ENCODE measurements at regions not wholly inside any gene's neighbourhood (a gene's known extent, or its start where the extent isn't known, plus 50 kb on each side); places are given as distances from the start of the nearest gene placed in this dataset.

- ATAC-seq (no peak), DNase-seq (ENCODE audit: low spot score) (no peak)
- Histone ChIP-seq H3K4me1 (ENCODE audit: insufficient read depth) (no peaks in the 10 kb centered on the region), H3K36me3 (ENCODE audit: insufficient read depth) (no peaks in the 10 kb centered on the region; the same call in 1 of the 2 replicates), H3K9me2 (ENCODE audit: insufficient read depth) (no peaks in the 10 kb centered on the region), H3F3A (replicated peaks; ENCODE audit: low read depth) (no peaks in the 10 kb centered on the region), H2AFZ (no peak overlapping the region), H4K20me1 (replicated peaks; ENCODE audit: insufficient read depth) (no peaks in the 10 kb centered on the region), H3K27me3 (ENCODE audit: insufficient read depth) (no peaks in the 10 kb centered on the region), H3K79me2 (replicated peaks; ENCODE audit: insufficient read depth) (no peaks in the 10 kb centered on the region), H3K27ac (ENCODE audit: low read depth) (no peak overlapping the region), H3K4me2 (no peak overlapping the region), H3K4me3 (no peak overlapping the region)
- peaks cover 14% of the 10 kb centered on the region; the same call in 2 of the 3 replicates for H3K9me3 Mint-ChIP-seq
- H3K4me3 Mint-ChIP-seq: no peak overlapping the region
- H3K36me3 Mint-ChIP-seq (ENCODE audit: low read depth): no peaks in the 10 kb centered on the region
- H3K4me1 Mint-ChIP-seq: no peaks in the 10 kb centered on the region
- no peak overlapping the region for H3K27ac Mint-ChIP-seq
- no peaks in the 10 kb centered on the region for H3K27me3 Mint-ChIP-seq (ENCODE audit: insufficient read depth, low read depth, poor library complexity)
- TF ChIP-seq ZNF331 (CRISPR knock-in tag; IDR thresholded peaks at IDR 0.05; ENCODE audit: low read depth) (no peak), STAT1 (IDR thresholded peaks at IDR 0.05; ENCODE audit: unreplicated experiment) (no peak), REST (IDR thresholded peaks at IDR 0.05; ENCODE audit: unreplicated experiment) (no peak), EZH2phosphoT487 (IDR thresholded peaks at IDR 0.05; ENCODE audit: unreplicated experiment) (no peak), NANOG (IDR thresholded peaks at IDR 0.05; ENCODE audit: borderline replicate concordance) (no peak), CTCF (conservative IDR thresholded peaks at IDR 0.05; ENCODE audit: low read depth in 2 of 2) (no peak), POLR2AphosphoS5 (IDR thresholded peaks at IDR 0.05; ENCODE audit: low read depth) (no peak), ZNF114 (CRISPR knock-in tag; IDR thresholded peaks at IDR 0.05) (no peak), CREB1 (CRISPR knock-in tag; IDR thresholded peaks at IDR 0.05; ENCODE audit: low read depth) (no peak), ETS1 (IDR thresholded peaks at IDR 0.05) (no peak), ZNF462 (CRISPR knock-in tag; IDR thresholded peaks at IDR 0.05) (no peak), JUNB (IDR thresholded peaks at IDR 0.05; ENCODE audit: unreplicated experiment) (no peak), EZH2 (IDR thresholded peaks at IDR 0.05; ENCODE audit: low read depth, unreplicated experiment) (no peak)
Measured at GRCh38 chr1:5005171-5005570, 350.8 kb downstream of the AJAP1 start.
